H1 (cell line): ENCODE measurements at regions not wholly inside any gene's neighbourhood (a gene's known extent, or its start where the extent isn't known, plus 50 kb on each side); places are given as distances from the start of the nearest gene placed in this dataset.

ENCODE experiments used
- CTCF ChIA-PET: fragments of 300-600 bp; sonication (Branson Sonifier 250); formaldehyde crosslinking; loops from one replicate; lab custom pipeline; 2021; ENCODE audit not compliant: partially characterized antibody; lab: Charles Lee
- POLR2A ChIA-PET: fragments of 300-600 bp; sonication (Branson Sonifier 250); formaldehyde crosslinking; loops from one replicate; lab custom pipeline; 2021; ENCODE audit warnings: inconsistent platforms; ENCODE audit not compliant: partially characterized antibody; lab: Charles Lee
- DNase-seq, 2 experiments: peaks; one replicate each; pipeline versions ENCODE4 v3.0.0 to v3.0.0-alpha.2; 2010 to 2022; ENCODE audit warnings: low spot score in 2 of 2, low read depth in 1 of 2, mixed read lengths in 1 of 2
- FAIRE-seq: peaks from 2 replicates; lab custom pipeline; 2011; peaks lifted over from hg19 to GRCh38; lab: Jason Lieb, UNC
- H2AFZ ChIP-seq: 2 replicates; pipeline ENCODE4 v1.8.1; 2012; ENCODE audit warnings: low read length, inconsistent platforms
- H2AK5ac ChIP-seq: 2 replicates; pipeline ENCODE4 v1.6.1; 2013; ENCODE audit warnings: low read depth, low read length
- H2BK120ac ChIP-seq: replicated peaks from 2 replicates; pipeline ENCODE3; 2013; ENCODE audit warnings: low read depth, low read length, inconsistent platforms
- H2BK12ac ChIP-seq: 2 replicates; pipeline ENCODE4 v1.6.1; 2013; ENCODE audit warnings: low read depth, low read length
- H2BK15ac ChIP-seq: 2 replicates; pipeline ENCODE4 v1.6.1; 2013; ENCODE audit warnings: low read length
- H2BK20ac ChIP-seq: 2 replicates; pipeline ENCODE4 v1.6.1; 2013; ENCODE audit warnings: low read length
- H2BK5ac ChIP-seq: 2 replicates; pipeline ENCODE4 v1.6.1; 2013; ENCODE audit warnings: low read depth, low read length
- H3K14ac ChIP-seq: 2 replicates; pipeline ENCODE4 v1.6.1; 2013; ENCODE audit warnings: inconsistent platforms; ENCODE audit not compliant: insufficient read length
- H3K18ac ChIP-seq: 2 replicates; pipeline ENCODE4 v1.6.1; 2013; ENCODE audit warnings: low read length; ENCODE audit errors: extremely low read depth
- H3K23ac ChIP-seq: 2 replicates; pipeline ENCODE4 v1.6.1; 2013; ENCODE audit warnings: inconsistent platforms; ENCODE audit not compliant: insufficient read length
- H3K23me2 ChIP-seq: 2 replicates; pipeline ENCODE4 v1.6.1; 2013; ENCODE audit warnings: low read depth, low read length
- H3K27ac ChIP-seq: 2 replicates; pipeline ENCODE4 v1.6.1; 2011; ENCODE audit warnings: low read depth, low read length, inconsistent platforms
- H3K27me3 ChIP-seq, 4 experiments: replicated peaks in 1 of 4; 1 replicate in 1 of 4; 2 replicates in 3 of 4; pipeline versions ENCODE4 v1.6.1 to v1.8.1; 2011 to 2013; ENCODE audit warnings: low read length in 3 of 4, mild to moderate bottlenecking in 3 of 4, inconsistent platforms in 2 of 4, mixed read lengths in 2 of 4, moderate library complexity in 1 of 4; ENCODE audit not compliant: control insufficient read depth in 3 of 4, insufficient read depth in 3 of 4; ENCODE audit errors: extremely low read depth in 1 of 4
- H3K36me3 ChIP-seq, 4 experiments: 2 replicates each; pipeline versions ENCODE4 v1.6.1 to v1.8.1; 2011 to 2013; ENCODE audit warnings: mild to moderate bottlenecking in 4 of 4, low read length in 3 of 4, moderate library complexity in 2 of 4, control low read depth in 1 of 4, inconsistent platforms in 1 of 4; ENCODE audit not compliant: insufficient read depth in 4 of 4, control insufficient read depth in 2 of 4
- H3K4ac ChIP-seq: replicated peaks from 2 replicates; pipeline ENCODE3; 2013; ENCODE audit warnings: low read length, low read depth, mixed read lengths, inconsistent platforms; ENCODE audit not compliant: insufficient read length
- H3K4me1 ChIP-seq, 4 experiments: replicated peaks in 1 of 4; 1 replicate in 1 of 4; 2 replicates in 3 of 4; pipeline versions ENCODE4 v1.6.1 to v1.8.1; 2011 to 2013; ENCODE audit warnings: low read length in 3 of 4, inconsistent platforms in 2 of 4, mixed read lengths in 1 of 4; ENCODE audit not compliant: insufficient read depth in 4 of 4, control insufficient read depth in 3 of 4
- H3K4me2 ChIP-seq, 2 experiments: 2 replicates each; pipeline versions ENCODE4 v1.6.1 to v1.8.1; 2011 to 2013; ENCODE audit warnings: low read depth in 2 of 2, low read length in 2 of 2, control low read depth in 1 of 2, inconsistent platforms in 1 of 2, mild to moderate bottlenecking in 1 of 2; ENCODE audit not compliant: insufficient read depth in 1 of 2
- H3K4me3 ChIP-seq, 4 experiments: fragments of 200-600, 300-600 bp in 1 of 4; sonication (generic), shearing (Covaris generic), sonication (Bioruptor Twin) in 1 of 4; 2 replicates each; pipeline versions ENCODE4 v1.5.1 to v1.8.1; 2011 to 2016; ENCODE audit warnings: low read length in 4 of 4, low read depth in 3 of 4, control low read depth in 2 of 4, inconsistent platforms in 2 of 4, mild to moderate bottlenecking in 2 of 4, mixed read lengths in 1 of 4, moderate library complexity in 1 of 4; ENCODE audit not compliant: insufficient read depth in 2 of 4; ENCODE audit errors: extremely low read depth in 1 of 4
- H3K56ac ChIP-seq: replicated peaks from 2 replicates; pipeline ENCODE3; 2013; ENCODE audit warnings: low read depth, mild to moderate bottlenecking, mixed read lengths, low read length, inconsistent platforms; ENCODE audit not compliant: insufficient read length
- H3K79me1 ChIP-seq: 2 replicates; pipeline ENCODE4 v1.6.1; 2013; ENCODE audit warnings: low read depth, low read length, control low read depth
- H3K79me2 ChIP-seq, 2 experiments: 2 replicates each; pipeline versions ENCODE4 v1.6.1 to v1.8.1; 2012 to 2013; ENCODE audit warnings: low read length in 2 of 2, mild to moderate bottlenecking in 2 of 2, inconsistent platforms in 1 of 2; ENCODE audit not compliant: insufficient read depth in 2 of 2, control insufficient read depth in 1 of 2
- H3K9ac ChIP-seq, 4 experiments: replicated peaks in 1 of 4; 1 replicate in 1 of 4; 2 replicates in 3 of 4; pipeline versions ENCODE4 v1.6.1 to v1.8.1; 2011 to 2013; ENCODE audit warnings: low read depth in 3 of 4, low read length in 3 of 4, control low read depth in 2 of 4, mild to moderate bottlenecking in 2 of 4, moderate library complexity in 2 of 4, inconsistent platforms in 1 of 4; ENCODE audit errors: extremely low read depth in 1 of 4
- H3K9me3 ChIP-seq, 2 experiments: 2 replicates each; pipeline versions ENCODE4 v1.6.1 to v1.8.1; 2012 to 2013; ENCODE audit warnings: mild to moderate bottlenecking in 2 of 2, moderate library complexity in 2 of 2, control low read depth in 1 of 2, inconsistent platforms in 1 of 2, low read depth in 1 of 2, low read length in 1 of 2, mixed read lengths in 1 of 2; ENCODE audit not compliant: insufficient read depth in 2 of 2
- H4K20me1 ChIP-seq, 2 experiments: replicated peaks in 1 of 2; 2 replicates each; pipeline versions ENCODE3 to v1.8.1; 2011 to 2013; ENCODE audit warnings: inconsistent platforms in 2 of 2, low read length in 2 of 2, mild to moderate bottlenecking in 1 of 2; ENCODE audit not compliant: insufficient read depth in 2 of 2, control insufficient read depth in 1 of 2
- H4K5ac ChIP-seq: 2 replicates; pipeline ENCODE4 v1.6.1; 2013; ENCODE audit warnings: low read length, low read depth, mixed read lengths, inconsistent platforms; ENCODE audit not compliant: insufficient read length
- H4K8ac ChIP-seq: 2 replicates; pipeline ENCODE4 v1.8.0; 2013; ENCODE audit warnings: mild to moderate bottlenecking, moderate library complexity, low read length, inconsistent platforms; ENCODE audit not compliant: insufficient read depth; ENCODE audit errors: extremely low read depth
- H4K91ac ChIP-seq: replicated peaks from 2 replicates; pipeline ENCODE3; 2013; ENCODE audit warnings: low read length, mixed read lengths, inconsistent platforms; ENCODE audit not compliant: insufficient read length
- ASH2L ChIP-seq: fragments of 200-600, 300-600 bp; sonication (generic); IDR thresholded peaks from one replicate; pipeline ENCODE4 v1.7.1; 2017; ENCODE audit warnings: low read length
- ATF3 ChIP-seq: IDR thresholded peaks from 2 replicates; pipeline ENCODE4 v1.6.1; 2011; ENCODE audit warnings: low read depth, mild to moderate bottlenecking, low read length; ENCODE audit not compliant: insufficient read depth
- BACH1 ChIP-seq: IDR thresholded peaks from 2 replicates; pipeline ENCODE4 v1.6.1; 2012; ENCODE audit warnings: low read length, improper control_type of control experiment
- EGR1 ChIP-seq: IDR thresholded peaks from 2 replicates; pipeline ENCODE4 v1.6.1; 2011; ENCODE audit warnings: low read depth, low read length, borderline replicate concordance
- EP300 ChIP-seq, 2 experiments: IDR thresholded peaks; 1 replicate in 1 of 2; 2 replicates in 1 of 2; pipeline ENCODE4 v1.6.1; 2011 to 2012; ENCODE audit warnings: low read depth in 2 of 2, low read length in 2 of 2, mild to moderate bottlenecking in 2 of 2, borderline replicate concordance in 1 of 2, inconsistent platforms in 1 of 2, moderate library complexity in 1 of 2
- FOSL1 ChIP-seq: IDR thresholded peaks from 2 replicates; pipeline ENCODE4 v1.6.1; 2011; ENCODE audit warnings: mild to moderate bottlenecking, low read depth, low read length, moderate library complexity; ENCODE audit not compliant: insufficient read depth
- GTF2F1 ChIP-seq: IDR thresholded peaks from 2 replicates; pipeline ENCODE4 v1.6.1; 2012; ENCODE audit warnings: low read depth, low read length, improper control_type of control experiment, borderline replicate concordance
- HDAC6 ChIP-seq: IDR thresholded peaks from one replicate; pipeline ENCODE4 v1.7.1; 2012; ENCODE audit warnings: low read depth, mild to moderate bottlenecking, inconsistent platforms, low read length, moderate library complexity
- KDM1A ChIP-seq: fragments of 200-600, 300-600 bp; sonication (generic); IDR thresholded peaks from 2 replicates; pipeline ENCODE4 v1.7.1; 2016; ENCODE audit warnings: mild to moderate bottlenecking, low read length, borderline replicate concordance
- SIN3A ChIP-seq, 2 experiments: IDR thresholded peaks in 1 of 2; conservative IDR thresholded peaks in 1 of 2; 2 replicates each; pipeline ENCODE4 v1.6.1; 2011 to 2012; ENCODE audit warnings: low read length in 2 of 2, improper control_type of control experiment in 1 of 2, low read depth in 1 of 2, mild to moderate bottlenecking in 1 of 2
- SP4 ChIP-seq: IDR thresholded peaks from 2 replicates; pipeline ENCODE4 v1.6.1; 2012; ENCODE audit warnings: low read length, inconsistent platforms
- TEAD4 ChIP-seq: IDR thresholded peaks from 2 replicates; pipeline ENCODE4 v1.6.1; 2012; ENCODE audit warnings: low read depth, low read length, inconsistent platforms, mixed read lengths
- WGBS, 2 experiments: shearing (Covaris generic) in 1 of 2; methylation state at CpG; one replicate each; pipeline versions ENCODE4 v1.1.6 to v1.1.7; 2013 to 2015; ENCODE audit warnings: low lambda C conversion rate in 2 of 2, mixed read lengths in 2 of 2, inconsistent platforms in 1 of 2, low coverage in 1 of 2, missing lambda C conversion rate in 1 of 2; ENCODE audit not compliant: insufficient replicate concordance in 2 of 2, insufficient coverage in 1 of 2, insufficient read length in 1 of 2; ENCODE audit errors: extremely low coverage in 1 of 2, missing lambda C conversion rate in 1 of 2; 5-methylcytosine and 5-hydroxymethylcytosine counted together
- TF ChIP-seq, protein P1 (sequence below): IDR thresholded peaks from 2 replicates; pipeline ENCODE4 v1.6.1; 2012; ENCODE audit warnings: low read length, inconsistent platforms

- Histone ChIP-seq H2AK5ac (no peak overlapping the region), H4K91ac (no peak overlapping the region), H2BK5ac (no peak overlapping the region), H3K79me1 (no peaks in the 10 kb centered on the region), H2BK120ac (no peak overlapping the region), H3K14ac (no peak overlapping the region), H3K36me3 (no peaks in the 10 kb centered on the region), H3K4me2 (no peak overlapping the region), H4K8ac (no peak overlapping the region), H2BK20ac (no peak overlapping the region), H3K9ac (no peak overlapping the region), H2BK15ac (no peak overlapping the region), H3K4ac (no peak overlapping the region), H4K5ac (no peak overlapping the region), H3K27me3 (no peaks in the 10 kb centered on the region), H3K23ac (no peak overlapping the region), H2AFZ (no peak overlapping the region), H3K79me2 (no peaks in the 10 kb centered on the region), H3K23me2 (no peaks in the 10 kb centered on the region), H3K4me3 (no peak overlapping the region), H3K9me3 (no peaks in the 10 kb centered on the region), H4K20me1 (no peaks in the 10 kb centered on the region), H3K18ac (no peak overlapping the region), H3K56ac (no peak overlapping the region), H2BK12ac (no peak overlapping the region), H3K27ac (no peak overlapping the region), H3K4me1 (no peaks in the 10 kb centered on the region; a peak in 1 of 7 replicates)
- DNase-seq (no peak), FAIRE-seq (no peak)
- CTCF ChIA-PET, result no interaction called here
- POLR2A ChIA-PET, result no interaction called here
- 85% methylated on average over 2 of the region's 2 CpGs; no CpG with 5 or more reads in 1 of the 2 experiments for WGBS, 2 experiments
- TF ChIP-seq SP4 (no peak), EP300 (IDR thresholded peaks at IDR 0.05; ENCODE audit: borderline replicate concordance in 1 of 2, low read depth in 2 of 2, low read length in 2 of 2) (no peak), GTF2F1 (no peak), TEAD4 (no peak), SIN3A (conservative IDR thresholded peaks at IDR 0.05 in 1 of 2, IDR thresholded peaks at IDR 0.05 in 1 of 2; ENCODE audit: low read depth in 1 of 2, low read length in 2 of 2) (no peak), BACH1 (no peak), ATF3 (no peak), EGR1 (no peak), FOSL1 (no peak), KDM1A (no peak), HDAC6 (no peak), ASH2L (no peak)
- TF ChIP-seq, protein P1, sequence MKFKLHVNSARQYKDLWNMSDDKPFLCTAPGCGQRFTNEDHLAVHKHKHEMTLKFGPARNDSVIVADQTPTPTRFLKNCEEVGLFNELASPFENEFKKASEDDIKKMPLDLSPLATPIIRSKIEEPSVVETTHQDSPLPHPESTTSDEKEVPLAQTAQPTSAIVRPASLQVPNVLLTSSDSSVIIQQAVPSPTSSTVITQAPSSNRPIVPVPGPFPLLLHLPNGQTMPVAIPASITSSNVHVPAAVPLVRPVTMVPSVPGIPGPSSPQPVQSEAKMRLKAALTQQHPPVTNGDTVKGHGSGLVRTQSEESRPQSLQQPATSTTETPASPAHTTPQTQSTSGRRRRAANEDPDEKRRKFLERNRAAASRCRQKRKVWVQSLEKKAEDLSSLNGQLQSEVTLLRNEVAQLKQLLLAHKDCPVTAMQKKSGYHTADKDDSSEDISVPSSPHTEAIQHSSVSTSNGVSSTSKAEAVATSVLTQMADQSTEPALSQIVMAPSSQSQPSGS, result no peak
These were observed 468.9 kb downstream of the KLF12 start for GRCh38 chr13:73665261-73665660.
